SW 1271 (cell line): ENCODE measurements at regions not wholly inside any gene's neighbourhood (a gene's known extent, or its start where the extent isn't known, plus 50 kb on each side); places are given as distances from the start of the nearest gene placed in this dataset.
A peak's percentile ranks its signal among the peaks of the same experiment; 100 is the strongest.

Experiments used
- DNase-seq, 2 experiments: peaks; one replicate each; lab custom pipeline; 2025; lab: John Stamatoyannopoulos, UW

- DNase-seq, result no peak
Measured at GRCh38 chr11:129291546-129291945, 84.1 kb upstream of the BARX2 start.

- no peak for DNase-seq
Measured at GRCh38 chr11:129290966-129291365, 84.7 kb upstream of the BARX2 start.

GRCh38 chr11:129289350-129290040 lies 86.2 kb upstream of the BARX2 start:
- DNase-seq, result no peak

GRCh38 chr11:129287920-129288319 lies 87.7 kb upstream of the BARX2 start:
- DNase-seq, result no peak

GRCh38 chr11:129286813-129287212 lies 88.8 kb upstream of the BARX2 start:
- no peak for DNase-seq

- DNase-seq, result no peak
Measured at GRCh38 chr11:129285402-129285786, 90.3 kb upstream of the BARX2 start.

GRCh38 chr11:129283141-129283540 lies 91.0 kb upstream of the ARHGAP32 start:
- DNase-seq, result no peak

- no peak for DNase-seq
Measured at GRCh38 chr11:129282634-129283033, 90.5 kb upstream of the ARHGAP32 start.

- DNase-seq, result no peak
Measured at GRCh38 chr11:129281471-129282415, 89.6 kb upstream of the ARHGAP32 start.

- DNase-seq, result peak in 1 of 2 experiments; percentile 29
Measured at GRCh38 chr11:129280027-129280811, 88.1 kb upstream of the ARHGAP32 start.

GRCh38 chr11:129279326-129280026 lies 87.4 kb upstream of the ARHGAP32 start:
- DNase-seq, result peak in 1 of 2 experiments; percentile 64

- DNase-seq, result no peak
Measured at GRCh38 chr11:129278586-129279319, 86.6 kb upstream of the ARHGAP32 start.

GRCh38 chr11:129277198-129277843 lies 85.2 kb upstream of the ARHGAP32 start:
- DNase-seq, result no peak

- no peak for DNase-seq
Measured at GRCh38 chr11:129275828-129276227, 83.7 kb upstream of the ARHGAP32 start.

GRCh38 chr11:129273944-129274711 lies 82.0 kb upstream of the ARHGAP32 start:
- DNase-seq, result no peak

- no peak for DNase-seq
Measured at GRCh38 chr11:129273322-129273721, 81.2 kb upstream of the ARHGAP32 start.

GRCh38 chr11:129271030-129271429 lies 78.9 kb upstream of the ARHGAP32 start:
- no peak for DNase-seq

GRCh38 chr11:129270446-129270845 lies 78.3 kb upstream of the ARHGAP32 start:
- no peak for DNase-seq

GRCh38 chr11:129268371-129268770 lies 76.2 kb upstream of the ARHGAP32 start:
- no peak for DNase-seq

- DNase-seq, result no peak
Measured at GRCh38 chr11:129267716-129268115, 75.6 kb upstream of the ARHGAP32 start.
